ENCODE measurements at regions not wholly inside any gene's neighbourhood (a gene's known extent, or its start where the extent isn't known, plus 50 kb on each side); places are given as distances from the start of the nearest gene placed in this dataset.

DNA sequence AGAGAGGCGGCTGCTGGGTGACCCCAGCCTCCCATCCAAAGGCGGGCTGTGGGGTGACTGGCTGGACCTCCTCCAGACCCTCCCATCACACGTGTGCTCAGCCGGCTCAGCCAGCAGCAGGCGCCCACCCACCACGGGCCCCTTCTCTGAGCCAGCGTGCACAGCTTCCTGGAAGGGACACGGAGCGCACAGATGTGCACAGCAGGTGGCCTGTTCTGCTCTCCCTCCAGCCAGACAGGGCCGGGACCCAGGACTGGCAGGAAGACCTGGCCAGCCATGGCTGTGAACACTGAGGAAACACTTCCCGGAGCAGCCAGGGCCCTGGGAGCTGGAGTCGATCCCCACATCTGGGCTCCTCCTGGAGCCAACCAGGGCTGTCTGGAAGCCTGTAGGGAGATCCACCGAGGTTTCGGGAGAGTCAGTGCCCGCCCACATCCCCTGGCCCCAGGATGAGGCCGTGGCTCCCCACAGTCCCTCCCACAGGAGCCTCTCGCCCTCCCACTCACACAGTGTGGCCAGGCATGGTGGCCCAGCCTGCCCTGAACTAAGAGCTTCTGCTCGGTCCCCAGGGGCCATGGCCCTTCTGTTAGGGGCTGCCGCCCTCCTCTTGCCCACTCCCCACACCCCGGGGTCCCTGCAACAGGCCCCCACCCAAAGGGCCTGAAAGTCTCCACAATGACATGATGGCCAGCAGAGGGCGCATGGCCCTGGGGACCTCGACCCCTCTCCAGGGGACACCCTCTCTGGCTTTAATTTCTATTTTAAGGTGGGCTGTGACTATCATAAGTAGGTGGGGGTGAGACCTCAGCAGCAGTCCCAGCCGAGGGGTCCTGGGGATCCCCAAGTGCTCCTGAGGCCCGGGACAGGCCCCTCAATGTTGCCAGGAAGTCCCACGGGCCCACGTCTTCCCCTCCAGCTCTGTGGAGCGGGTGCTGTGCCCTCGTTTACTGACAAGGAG, 90.6 kb upstream of the FGF3 start:
- no peak overlapping the region for H3K4me3 ChIP-seq
- no peaks in the 10 kb centered on the region for H3K36me3 ChIP-seq
- no peak overlapping the region for H3K27ac ChIP-seq
- peaks cover 24% of the 10 kb centered on the region for H3K27me3 ChIP-seq
- TF ChIP-seq, protein P1, sequence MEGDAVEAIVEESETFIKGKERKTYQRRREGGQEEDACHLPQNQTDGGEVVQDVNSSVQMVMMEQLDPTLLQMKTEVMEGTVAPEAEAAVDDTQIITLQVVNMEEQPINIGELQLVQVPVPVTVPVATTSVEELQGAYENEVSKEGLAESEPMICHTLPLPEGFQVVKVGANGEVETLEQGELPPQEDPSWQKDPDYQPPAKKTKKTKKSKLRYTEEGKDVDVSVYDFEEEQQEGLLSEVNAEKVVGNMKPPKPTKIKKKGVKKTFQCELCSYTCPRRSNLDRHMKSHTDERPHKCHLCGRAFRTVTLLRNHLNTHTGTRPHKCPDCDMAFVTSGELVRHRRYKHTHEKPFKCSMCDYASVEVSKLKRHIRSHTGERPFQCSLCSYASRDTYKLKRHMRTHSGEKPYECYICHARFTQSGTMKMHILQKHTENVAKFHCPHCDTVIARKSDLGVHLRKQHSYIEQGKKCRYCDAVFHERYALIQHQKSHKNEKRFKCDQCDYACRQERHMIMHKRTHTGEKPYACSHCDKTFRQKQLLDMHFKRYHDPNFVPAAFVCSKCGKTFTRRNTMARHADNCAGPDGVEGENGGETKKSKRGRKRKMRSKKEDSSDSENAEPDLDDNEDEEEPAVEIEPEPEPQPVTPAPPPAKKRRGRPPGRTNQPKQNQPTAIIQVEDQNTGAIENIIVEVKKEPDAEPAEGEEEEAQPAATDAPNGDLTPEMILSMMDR (IDR thresholded peaks at IDR 0.05), result peak in 4 of 5 experiments; percentile 29 to 60 (median 44)
- TF ChIP-seq POLR2A (IDR thresholded peaks at IDR 0.05), result no peak
- DNase-seq, result no peak
- WGBS, 2 donors (ENCODE audit: low coverage in 1 of 2), result 59% methylated on average over 18 of the region's 28 CpGs; no CpG with 5 or more reads in 1 of the 2 donors
- H3K9me3 ChIP-seq, result no peaks in the 10 kb centered on the region
- in situ Hi-C loops (cut with MboI; ENCODE audit: low pct_ligation_motif_present in 1 of 4, low pct_unique_long_range_greater_than_20kb in 1 of 4, low sequenced_read_pairs in 3 of 4) (loop anchor here in 2 of 4 donors (5.0 to 10.0 kb wide), 4 partner anchors 215 to 287 kb away; no protein-coding TSS in a partner anchor), intact Hi-C loops (cut with DNase I; ENCODE audit: low total_unique reads) (no loop called here)
- peaks cover 0 to 21% (median 9%) of the 10 kb centered on the region in 4 donors for H3K4me1 ChIP-seq

DNA sequence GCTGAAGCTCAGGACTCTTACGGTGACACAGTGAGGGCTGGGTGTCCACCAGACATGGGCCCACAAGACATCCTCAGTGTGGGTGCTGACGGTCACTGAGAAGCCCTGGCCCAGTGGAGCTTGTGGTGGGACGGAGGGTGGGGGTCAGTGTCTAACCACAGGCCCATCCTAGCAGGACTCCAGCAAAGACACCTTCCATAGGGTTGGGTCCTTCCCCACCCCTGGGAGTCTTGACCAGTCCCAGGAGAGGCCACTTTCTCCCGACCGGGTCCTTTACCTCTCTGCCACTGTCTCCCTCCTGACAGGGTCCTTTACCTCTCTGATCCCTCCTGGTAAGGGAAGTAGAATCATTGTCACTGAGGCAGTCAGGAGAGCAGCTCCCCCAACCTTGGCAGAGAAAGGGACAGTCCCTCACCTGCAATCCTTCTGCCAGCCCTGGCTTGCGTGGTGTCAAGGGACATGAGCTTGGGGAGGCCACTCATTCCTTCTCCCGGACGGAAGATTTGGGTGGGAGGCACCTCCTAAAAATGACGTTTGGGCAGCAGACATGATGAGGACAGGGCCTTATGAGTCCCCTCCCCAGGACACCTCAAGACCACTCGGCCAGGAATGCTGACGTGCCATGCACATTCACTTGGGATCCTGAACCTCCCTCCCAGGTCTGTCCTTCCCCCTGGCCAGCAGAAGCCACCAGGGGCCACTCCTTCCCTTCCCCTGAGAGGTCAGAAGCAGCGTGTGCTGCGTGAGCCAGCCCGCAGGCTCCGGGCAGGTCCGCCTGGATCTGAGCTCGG, 91.5 kb upstream of the FGF3 start:
- peaks cover 24% of the 10 kb centered on the region for H3K27me3 ChIP-seq
- in situ Hi-C loops (cut with MboI; ENCODE audit: low pct_ligation_motif_present in 1 of 4, low pct_unique_long_range_greater_than_20kb in 1 of 4, low sequenced_read_pairs in 3 of 4) (loop anchor here in 2 of 4 donors (5.0 kb wide), 2 partner anchors 282 to 287 kb away; no protein-coding TSS in a partner anchor), intact Hi-C loops (cut with DNase I; ENCODE audit: low total_unique reads) (no loop called here)
- no peak overlapping the region for H3K4me3 ChIP-seq
- H3K4me1 ChIP-seq, result peaks cover 4 to 21% (median 10%) of the 10 kb centered on the region in 4 donors
- DNase-seq, result no peak
- no peaks in the 10 kb centered on the region for H3K9me3 ChIP-seq
- no peak overlapping the region for H3K27ac ChIP-seq
- WGBS, 2 donors (ENCODE audit: low coverage in 1 of 2), result 78 to 84% methylated on average over 7 to 17 of the region's 17 CpGs
- no peaks in the 10 kb centered on the region for H3K36me3 ChIP-seq
- TF ChIP-seq EP300 (IDR thresholded peaks at IDR 0.05; ENCODE audit: low read depth) (no peak), POLR2A (IDR thresholded peaks at IDR 0.05) (no peak), POLR2AphosphoS5 (IDR thresholded peaks at IDR 0.05) (no peak)
- TF ChIP-seq, protein P1 (IDR thresholded peaks at IDR 0.05), result no peak

DNA sequence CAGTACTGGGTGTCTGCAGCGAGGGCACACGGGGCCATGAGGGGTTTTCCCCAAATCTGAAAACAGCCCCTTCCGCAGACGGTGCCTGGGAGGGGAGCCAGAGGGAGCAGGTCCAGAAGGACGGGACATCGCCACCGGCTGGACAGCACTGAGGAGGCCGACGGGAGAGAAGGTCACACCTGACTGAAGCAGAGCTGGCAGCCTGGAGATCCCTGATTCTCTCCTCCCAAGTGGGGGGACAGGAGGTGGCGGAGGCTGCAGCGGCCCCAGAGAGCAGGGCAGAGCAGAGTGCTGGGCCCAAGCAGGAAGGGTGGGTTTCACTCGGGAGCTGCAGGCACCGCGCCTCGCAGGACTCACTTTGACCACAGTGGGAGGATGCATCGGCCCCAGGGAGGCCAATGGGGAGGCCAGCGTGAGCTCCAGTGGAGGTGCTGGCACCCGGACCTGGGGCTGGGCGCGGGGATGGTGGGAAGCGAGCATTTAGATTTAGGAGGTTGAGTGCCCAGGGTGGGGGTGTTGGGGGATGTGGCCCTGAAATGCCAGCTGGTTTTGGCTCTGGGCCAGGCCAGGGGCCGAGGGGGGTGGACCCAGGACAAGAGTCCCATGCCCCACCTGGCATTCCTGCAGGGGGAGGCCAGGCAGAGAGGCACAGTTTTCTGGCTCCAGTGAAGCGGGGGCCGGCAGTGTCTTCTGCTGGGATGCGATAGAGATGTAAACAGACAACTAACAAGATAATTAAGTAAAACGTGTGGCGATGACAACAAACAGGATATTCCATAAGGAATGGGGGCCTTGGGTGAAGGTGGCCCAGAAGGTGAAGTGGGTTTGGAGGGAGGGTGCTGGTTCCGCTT, 92.3 kb upstream of the FGF3 start:
- no peak for TF ChIP-seq POLR2AphosphoS5 (IDR thresholded peaks at IDR 0.05)
- TF ChIP-seq POLR2A (IDR thresholded peaks at IDR 0.05), result no peak
- TF ChIP-seq EP300 (IDR thresholded peaks at IDR 0.05; ENCODE audit: low read depth), result no peak
- DNase-seq, result no peak
- in situ Hi-C loops (cut with MboI; ENCODE audit: low pct_ligation_motif_present in 1 of 4, low pct_unique_long_range_greater_than_20kb in 1 of 4, low sequenced_read_pairs in 3 of 4), result loop anchor here in 2 of 4 donors (5.0 kb wide), 2 partner anchors 281 to 286 kb away; no protein-coding TSS in a partner anchor
- no peak overlapping the region for H3K27ac ChIP-seq
- no peaks in the 10 kb centered on the region for H3K36me3 ChIP-seq
- no peak overlapping the region for H3K4me3 ChIP-seq
- peaks cover 32% of the 10 kb centered on the region for H3K27me3 ChIP-seq
- 60 to 73% methylated on average over 2 to 28 of the region's 28 CpGs for WGBS, 2 donors (ENCODE audit: low coverage in 1 of 2)
- H3K4me1 ChIP-seq, result peaks cover 0 to 18% (median 9%) of the 10 kb centered on the region in 4 donors
- no peaks in the 10 kb centered on the region for H3K9me3 ChIP-seq
- intact Hi-C loops (cut with DNase I; ENCODE audit: low total_unique reads), result no loop called here

- peaks cover 37% of the 10 kb centered on the region for H3K27me3 ChIP-seq
- in situ Hi-C loops (cut with MboI; ENCODE audit: low pct_ligation_motif_present in 1 of 4, low pct_unique_long_range_greater_than_20kb in 1 of 4, low sequenced_read_pairs in 3 of 4), result loop anchor here in 2 of 4 donors (5.0 kb wide), 2 partner anchors 280 to 285 kb away; no protein-coding TSS in a partner anchor
- intact Hi-C loops (cut with DNase I; ENCODE audit: low total_unique reads), result no loop called here
- peaks cover 0 to 18% (median 9%) of the 10 kb centered on the region in 4 donors for H3K4me1 ChIP-seq
- H3K27ac ChIP-seq, result no peak overlapping the region
- TF ChIP-seq EP300 (IDR thresholded peaks at IDR 0.05; ENCODE audit: low read depth) (no peak), POLR2AphosphoS5 (IDR thresholded peaks at IDR 0.05) (no peak), POLR2A (IDR thresholded peaks at IDR 0.05) (no peak)
- TF ChIP-seq, protein P1 (IDR thresholded peaks at IDR 0.05), result no peak
- DNase-seq, result peak; percentile 5
- no peaks in the 10 kb centered on the region for H3K9me3 ChIP-seq
- WGBS, 2 donors (ENCODE audit: low coverage in 1 of 2), result 72% methylated on average over 22 of the region's 22 CpGs; no CpG with 5 or more reads in 1 of the 2 donors
- no peaks in the 10 kb centered on the region for H3K36me3 ChIP-seq
- H3K4me3 ChIP-seq, result no peak overlapping the region
Observed at GRCh38 chr11:69912161-69912910, 93.1 kb upstream of the FGF3 start.
